SU-DHL-6 (cell line): ENCODE measurements at regions not wholly inside any gene's neighbourhood (a gene's known extent, or its start where the extent isn't known, plus 50 kb on each side); places are given as distances from the start of the nearest gene placed in this dataset.

ENCODE experiments used
- H2AFZ ChIP-seq: fragments of 200-600 bp; sonication (generic); 2 replicates; pipeline ENCODE4 v1.6.1; 2014; ENCODE audit warnings: low read depth, mild to moderate bottlenecking, moderate library complexity, mixed read lengths, antibody characterized with exemption, low read length; ENCODE audit not compliant: severe bottlenecking
- H3F3A ChIP-seq: fragments of 200-600 bp; shearing (Covaris generic); 2 replicates; pipeline ENCODE4 v1.6.0; 2016; ENCODE audit warnings: antibody characterized with exemption, mild to moderate bottlenecking; ENCODE audit not compliant: insufficient read depth
- H3K27ac ChIP-seq: fragments of 200-600 bp; sonication (generic); 2 replicates; pipeline ENCODE4 v1.5.1; 2016; ENCODE audit warnings: low read depth, mild to moderate bottlenecking, low read length, moderate library complexity, mixed read lengths
- H3K27me3 ChIP-seq: fragments of 200-600 bp; sonication (generic), shearing (Covaris generic); 2 replicates; pipeline ENCODE4 v1.6.0; 2014; ENCODE audit warnings: mild to moderate bottlenecking, low read length
- H3K36me3 ChIP-seq: fragments of 200-600 bp; sonication (generic); 2 replicates; pipeline ENCODE4 v1.6.1; 2014; ENCODE audit warnings: mild to moderate bottlenecking, low read length, mixed read lengths
- H3K4me2 ChIP-seq: fragments of 300-600, 200-600 bp; shearing (Covaris generic), sonication (generic); 2 replicates; pipeline ENCODE4 v1.6.0; 2014; ENCODE audit warnings: low read length, low read depth, mild to moderate bottlenecking; ENCODE audit not compliant: poor library complexity, severe bottlenecking
- H3K4me3 ChIP-seq: fragments of 200-600 bp; sonication (generic); 2 replicates; pipeline ENCODE4 v1.5.1; 2014; ENCODE audit warnings: antibody characterized with exemption, low read length, mild to moderate bottlenecking, mixed read lengths; ENCODE audit not compliant: insufficient read depth, poor library complexity, severe bottlenecking
- H3K79me2 ChIP-seq: fragments of 200-600 bp; sonication (generic); 2 replicates; pipeline ENCODE4 v1.6.1; 2014; ENCODE audit warnings: mild to moderate bottlenecking, low read length, moderate library complexity; ENCODE audit not compliant: insufficient read depth
- H3K9ac ChIP-seq: fragments of 200-600 bp; sonication (generic); 2 replicates; pipeline ENCODE4 v1.7.0; 2014; ENCODE audit warnings: mild to moderate bottlenecking, low read length
- H3K9me2 ChIP-seq: fragments of 200-600 bp; sonication (generic); replicated peaks from 2 replicates; pipeline ENCODE4 v1.6.1; 2014; ENCODE audit warnings: low read length; ENCODE audit not compliant: insufficient read depth
- H3K9me3 ChIP-seq: fragments of 200-600 bp; sonication (generic); 2 replicates; pipeline ENCODE4 v1.6.1; 2014; ENCODE audit warnings: low read length, mixed read lengths; ENCODE audit not compliant: insufficient read depth
- H4K20me1 ChIP-seq: fragments of 200-600 bp; sonication (generic); 2 replicates; pipeline ENCODE4 v1.6.1; 2014; ENCODE audit warnings: low read depth, mild to moderate bottlenecking, antibody characterized with exemption, low read length, moderate library complexity, mixed read lengths
- EZH2phosphoT487 ChIP-seq: fragments of 200-600 bp; sonication (generic), shearing (Covaris generic); conservative IDR thresholded peaks from 2 replicates; pipeline ENCODE4 v1.6.1; 2018; ENCODE audit warnings: mild to moderate bottlenecking, antibody characterized with exemption, low read length, moderate library complexity, mixed read lengths
- TF ChIP-seq, protein P1 (sequence below): fragments of 200-600 bp; sonication (generic); IDR thresholded peaks from one replicate; pipeline ENCODE4 v1.5.1; 2017; ENCODE audit warnings: antibody characterized with exemption, mild to moderate bottlenecking, low read length, moderate library complexity; ENCODE audit not compliant: insufficient read depth, poor library complexity, severe bottlenecking

DNA sequence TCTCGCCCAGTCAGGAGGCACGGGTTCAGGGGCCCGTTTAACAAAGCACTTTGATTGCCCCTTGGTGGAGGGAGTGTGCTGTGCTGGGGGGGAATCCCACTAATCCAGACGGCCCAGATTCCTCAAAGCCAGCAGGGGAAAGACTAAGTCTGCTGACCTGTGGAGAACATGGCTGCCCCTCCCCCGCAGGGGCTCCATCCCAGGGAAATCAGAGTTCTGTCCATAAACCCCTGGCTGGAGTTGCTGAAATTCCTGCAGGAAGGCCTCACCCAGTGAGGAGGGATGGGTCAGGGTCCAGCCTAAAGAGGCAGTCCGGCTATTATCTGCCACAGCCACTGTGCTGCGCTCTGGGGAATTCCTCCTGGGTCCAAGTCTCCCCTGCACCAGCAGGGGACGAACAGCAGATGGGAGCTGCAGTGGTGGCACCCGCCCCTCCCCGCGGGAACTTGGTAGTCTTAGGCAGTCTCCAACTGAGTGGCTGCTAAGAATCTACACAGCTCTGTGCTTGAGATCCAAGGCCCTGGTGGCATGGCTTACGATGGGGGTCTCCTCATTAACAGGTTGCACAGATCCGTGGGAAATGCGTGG is 174.0 kb upstream of the DAB2 start:
- H3K27ac ChIP-seq: no peak overlapping the region
- no peaks in the 10 kb centered on the region for H3K27me3 ChIP-seq
- no peaks in the 10 kb centered on the region for H3K36me3 ChIP-seq
- no peak overlapping the region for H2AFZ ChIP-seq
- no peaks in the 10 kb centered on the region for H3K9me2 ChIP-seq
- no peak overlapping the region for H3K4me3 ChIP-seq
- H3K9me3 ChIP-seq: no peaks in the 10 kb centered on the region
- TF ChIP-seq EZH2phosphoT487: no peak
- TF ChIP-seq, protein P1, sequence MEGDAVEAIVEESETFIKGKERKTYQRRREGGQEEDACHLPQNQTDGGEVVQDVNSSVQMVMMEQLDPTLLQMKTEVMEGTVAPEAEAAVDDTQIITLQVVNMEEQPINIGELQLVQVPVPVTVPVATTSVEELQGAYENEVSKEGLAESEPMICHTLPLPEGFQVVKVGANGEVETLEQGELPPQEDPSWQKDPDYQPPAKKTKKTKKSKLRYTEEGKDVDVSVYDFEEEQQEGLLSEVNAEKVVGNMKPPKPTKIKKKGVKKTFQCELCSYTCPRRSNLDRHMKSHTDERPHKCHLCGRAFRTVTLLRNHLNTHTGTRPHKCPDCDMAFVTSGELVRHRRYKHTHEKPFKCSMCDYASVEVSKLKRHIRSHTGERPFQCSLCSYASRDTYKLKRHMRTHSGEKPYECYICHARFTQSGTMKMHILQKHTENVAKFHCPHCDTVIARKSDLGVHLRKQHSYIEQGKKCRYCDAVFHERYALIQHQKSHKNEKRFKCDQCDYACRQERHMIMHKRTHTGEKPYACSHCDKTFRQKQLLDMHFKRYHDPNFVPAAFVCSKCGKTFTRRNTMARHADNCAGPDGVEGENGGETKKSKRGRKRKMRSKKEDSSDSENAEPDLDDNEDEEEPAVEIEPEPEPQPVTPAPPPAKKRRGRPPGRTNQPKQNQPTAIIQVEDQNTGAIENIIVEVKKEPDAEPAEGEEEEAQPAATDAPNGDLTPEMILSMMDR: no peak
- H3K4me2 ChIP-seq: no peak overlapping the region
- H3K79me2 ChIP-seq: no peaks in the 10 kb centered on the region
- H4K20me1 ChIP-seq: no peaks in the 10 kb centered on the region
- H3F3A ChIP-seq: no peaks in the 10 kb centered on the region
- H3K9ac ChIP-seq: no peak overlapping the region

DNA sequence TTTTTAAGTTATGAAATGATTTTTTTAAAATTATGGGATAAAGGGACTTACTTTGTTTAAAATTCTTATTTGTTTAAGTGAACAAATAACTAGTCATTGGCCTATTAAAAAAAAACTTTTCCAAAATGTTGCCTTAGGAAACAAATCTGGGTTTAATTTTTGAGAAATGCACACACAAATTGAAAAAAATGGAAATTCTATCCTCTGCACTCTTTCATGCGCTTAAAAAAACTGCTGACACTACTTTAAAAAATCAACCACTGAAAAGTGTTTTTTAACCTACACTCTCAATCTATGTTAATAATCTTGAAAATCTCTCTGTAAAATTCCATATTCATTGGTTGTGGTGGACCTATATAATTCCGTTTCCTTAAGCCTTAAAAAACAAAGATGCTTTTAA is 163.4 kb upstream of the DAB2 start:
- no peaks in the 10 kb centered on the region for H3F3A ChIP-seq
- H3K9me3 ChIP-seq: no peaks in the 10 kb centered on the region
- H3K9ac ChIP-seq: no peak overlapping the region
- H3K27me3 ChIP-seq: no peaks in the 10 kb centered on the region
- H3K27ac ChIP-seq: no peak overlapping the region
- no peak overlapping the region for H2AFZ ChIP-seq
- no peak overlapping the region for H3K4me2 ChIP-seq
- H3K36me3 ChIP-seq: no peaks in the 10 kb centered on the region
- H4K20me1 ChIP-seq: no peaks in the 10 kb centered on the region
- no peaks in the 10 kb centered on the region for H3K79me2 ChIP-seq
- no peak overlapping the region for H3K4me3 ChIP-seq
- no peaks in the 10 kb centered on the region; the same call in 1 of the 2 replicates for H3K9me2 ChIP-seq
- no peak for TF ChIP-seq EZH2phosphoT487
- TF ChIP-seq, protein P1: no peak

- no peak overlapping the region for H3K9ac ChIP-seq
- no peaks in the 10 kb centered on the region; the same call in 1 of the 2 replicates for H3K9me2 ChIP-seq
- no peak overlapping the region for H3K4me2 ChIP-seq
- no peak overlapping the region for H2AFZ ChIP-seq
- H3F3A ChIP-seq: no peaks in the 10 kb centered on the region
- TF ChIP-seq, protein P1: no peak
- no peak for TF ChIP-seq EZH2phosphoT487
- no peaks in the 10 kb centered on the region for H3K79me2 ChIP-seq
- no peaks in the 10 kb centered on the region for H3K27me3 ChIP-seq
- H3K27ac ChIP-seq: no peak overlapping the region
- no peaks in the 10 kb centered on the region for H4K20me1 ChIP-seq
- H3K4me3 ChIP-seq: no peak overlapping the region
- no peaks in the 10 kb centered on the region for H3K36me3 ChIP-seq
- H3K9me3 ChIP-seq: no peaks in the 10 kb centered on the region
Measured at GRCh38 chr5:39587675-39588074, 162.9 kb upstream of the DAB2 start.
